ENCODE measurements at regions not wholly inside any gene's neighbourhood (a gene's known extent, or its start where the extent isn't known, plus 50 kb on each side); places are given as distances from the start of the nearest gene placed in this dataset.

- WGBS (ENCODE audit: low lambda C conversion rate): 36% methylated on average over 7 of the region's 7 CpGs
- Histone ChIP-seq H2AFZ (ENCODE audit: low read length) (no peak overlapping the region), H3K4me2 (ENCODE audit: low read depth, low read length) (no peak overlapping the region), H4K20me1 (ENCODE audit: insufficient read depth, low read length) (no peaks in the 10 kb centered on the region), H3K27ac (ENCODE audit: extremely low read length, insufficient read depth, low read length) (no peak overlapping the region), H3K9ac (ENCODE audit: insufficient read depth, low read depth, low read length) (no peak overlapping the region), H3K79me2 (ENCODE audit: insufficient read depth, low read length) (no peaks in the 10 kb centered on the region), H3K4me3 (replicated peaks in 1 of 3; ENCODE audit: insufficient read depth in 1 of 3, low read depth in 2 of 3, low read length in 3 of 3) (no peak overlapping the region), H3K4me1 (ENCODE audit: insufficient read depth, low read length) (no peaks in the 10 kb centered on the region), H3K27me3 (ENCODE audit: control insufficient read depth in 1 of 2, insufficient read depth in 2 of 2, low read length in 2 of 2) (no peaks in the 10 kb centered on the region), H3K9me3 (ENCODE audit: low read length) (no peaks in the 10 kb centered on the region), H3K36me3 (replicated peaks in 1 of 2; ENCODE audit: control insufficient read depth in 1 of 2, insufficient read depth in 2 of 2, low read length in 2 of 2) (no peaks in the 10 kb centered on the region)
- ChIA-PET CTCF (ENCODE audit: low intra/inter-chr PET ratio, low total read pairs) (no interaction called here), POLR2A (no interaction called here)
- intact Hi-C loops (cut with micrococcal nuclease; ENCODE audit: unreplicated experiment): no loop called here
- no peak for FAIRE-seq
- no peak for DNase-seq (ENCODE audit: low spot score)
- no peak for TF ChIP-seq JUND (CRISPR knock-in tag; IDR thresholded peaks at IDR 0.05)
- TF ChIP-seq ONECUT2 (CRISPR knock-in tag; IDR thresholded peaks at IDR 0.05): no peak
- no peak for TF ChIP-seq ZFP90 (CRISPR knock-in tag; IDR thresholded peaks at IDR 0.05; ENCODE audit: borderline replicate concordance)
- no peak for TF ChIP-seq ZNF331 (CRISPR knock-in tag; IDR thresholded peaks at IDR 0.05)
- TF ChIP-seq ARID4A (CRISPR knock-in tag; IDR thresholded peaks at IDR 0.05; ENCODE audit: borderline replicate concordance): no peak
- no peak for TF ChIP-seq DDIT3 (CRISPR knock-in tag; IDR thresholded peaks at IDR 0.05)
- no peak for TF ChIP-seq ZGPAT (CRISPR knock-in tag; IDR thresholded peaks at IDR 0.05)
- TF ChIP-seq SMAD9 (CRISPR knock-in tag; IDR thresholded peaks at IDR 0.05): no peak
- in situ Hi-C loops (cut with HindIII; ENCODE audit: extremely low pct_ligation_motif_present, low pct_unique_long_range_greater_than_20kb): no loop called here
- no peak for ATAC-seq
- BruUV-seq (replicated peaks): no TSS peak
Measured at GRCh38 chr20:6868861-6869260, 101.4 kb downstream of the BMP2 start.
